HepG2 (cell line): ENCODE measurements at regions not wholly inside any gene's neighbourhood (a gene's known extent, or its start where the extent isn't known, plus 50 kb on each side); places are given as distances from the start of the nearest gene placed in this dataset.

Experiments
- EZH2 ChIP-seq: conservative IDR thresholded peaks from 2 replicates; pipeline ENCODE4 v1.6.1; 2012; ENCODE audit warnings: mild to moderate bottlenecking, low read depth, low read length, moderate library complexity
- HNRNPL ChIP-seq: fragments of 200-400 bp; formaldehyde crosslinking; IDR thresholded peaks from 2 replicates; pipeline ENCODE4 v1.6.1; 2017; ENCODE audit warnings: mild to moderate bottlenecking, low read depth, low read length
- ISX ChIP-seq: sonication (generic); formaldehyde crosslinking; conservative IDR thresholded peaks from 2 replicates; pipeline ENCODE4 v1.5.0; 2020; ENCODE audit warnings: missing genetic modification reagents
- RFXANK ChIP-seq: IDR thresholded peaks from 2 replicates; pipeline ENCODE4 v1.6.1; 2016
- SP5 ChIP-seq: IDR thresholded peaks from 2 replicates; pipeline ENCODE4 v1.6.1; 2016; ENCODE audit warnings: low read depth, borderline replicate concordance
- TCF7L2 ChIP-seq: IDR thresholded peaks from 2 replicates; pipeline ENCODE4 v1.6.1; 2011; ENCODE audit warnings: mild to moderate bottlenecking, low read depth, low read length, moderate library complexity
- ZSCAN21 ChIP-seq: sonication (generic); formaldehyde crosslinking; IDR thresholded peaks from 2 replicates; pipeline ENCODE4 v1.8.0; 2022; ENCODE audit warnings: mild to moderate bottlenecking, missing genetic modification reagents, moderate library complexity, borderline replicate concordance
- ZZZ3 ChIP-seq: sonication (generic); formaldehyde crosslinking; IDR thresholded peaks from 2 replicates; pipeline ENCODE4 v1.4.0; 2020; ENCODE audit warnings: missing genetic modification reagents, mild to moderate bottlenecking, borderline replicate concordance
- TF ChIP-seq, protein P1 (sequence below): sonication (generic); formaldehyde crosslinking; IDR thresholded peaks from 2 replicates; pipeline ENCODE4 v1.5.0; 2020; ENCODE audit warnings: mild to moderate bottlenecking, missing genetic modification reagents, moderate library complexity
- TF ChIP-seq, protein P2 (sequence below): sonication (generic); formaldehyde crosslinking; IDR thresholded peaks from 2 replicates; pipeline ENCODE4 v1.4.0; 2020; ENCODE audit warnings: missing genetic modification reagents
- TF ChIP-seq, protein P3 (sequence below): sonication (generic); formaldehyde crosslinking; conservative IDR thresholded peaks from 2 replicates; pipeline ENCODE4 v1.4.0; 2020; ENCODE audit warnings: missing genetic modification reagents
- TF ChIP-seq, protein P4 (sequence below): fragments of 450-650 bp; IDR thresholded peaks from 2 replicates; pipeline ENCODE4 v1.6.1; 2017

DNA sequence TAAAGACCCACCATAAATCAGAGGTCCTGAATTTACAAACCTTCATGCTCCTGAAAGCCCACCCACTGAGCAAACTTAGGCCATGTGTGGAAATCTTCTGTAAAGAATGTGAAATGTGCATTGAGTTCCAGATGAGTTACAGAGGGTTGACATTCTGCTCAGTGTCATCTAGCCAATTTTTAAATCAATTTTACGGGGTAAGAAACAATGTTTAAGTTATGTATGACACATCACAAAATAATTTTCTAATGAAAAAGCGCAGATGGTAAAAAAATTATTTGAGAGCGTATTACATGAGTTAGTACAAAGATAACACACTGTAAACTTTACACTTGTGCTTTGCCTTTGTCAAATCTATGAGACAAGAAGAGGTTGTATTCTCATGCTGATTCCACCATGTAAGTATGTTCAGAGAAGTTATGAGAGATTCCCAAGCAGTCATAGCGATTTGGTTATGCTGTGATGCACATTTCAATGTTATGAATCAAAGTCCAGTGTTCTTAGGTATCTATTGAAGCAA, 446.3 kb downstream of the ADCYAP1 start:
- TF ChIP-seq TCF7L2 (no peak), EZH2 (no peak), ZSCAN21 (no peak), RFXANK (CRISPR knock-in tag) (no peak), ZZZ3 (CRISPR knock-in tag) (no peak), ISX (CRISPR knock-in tag) (no peak), SP5 (CRISPR knock-in tag) (no peak), HNRNPL (no peak)
- TF ChIP-seq, protein P1, sequence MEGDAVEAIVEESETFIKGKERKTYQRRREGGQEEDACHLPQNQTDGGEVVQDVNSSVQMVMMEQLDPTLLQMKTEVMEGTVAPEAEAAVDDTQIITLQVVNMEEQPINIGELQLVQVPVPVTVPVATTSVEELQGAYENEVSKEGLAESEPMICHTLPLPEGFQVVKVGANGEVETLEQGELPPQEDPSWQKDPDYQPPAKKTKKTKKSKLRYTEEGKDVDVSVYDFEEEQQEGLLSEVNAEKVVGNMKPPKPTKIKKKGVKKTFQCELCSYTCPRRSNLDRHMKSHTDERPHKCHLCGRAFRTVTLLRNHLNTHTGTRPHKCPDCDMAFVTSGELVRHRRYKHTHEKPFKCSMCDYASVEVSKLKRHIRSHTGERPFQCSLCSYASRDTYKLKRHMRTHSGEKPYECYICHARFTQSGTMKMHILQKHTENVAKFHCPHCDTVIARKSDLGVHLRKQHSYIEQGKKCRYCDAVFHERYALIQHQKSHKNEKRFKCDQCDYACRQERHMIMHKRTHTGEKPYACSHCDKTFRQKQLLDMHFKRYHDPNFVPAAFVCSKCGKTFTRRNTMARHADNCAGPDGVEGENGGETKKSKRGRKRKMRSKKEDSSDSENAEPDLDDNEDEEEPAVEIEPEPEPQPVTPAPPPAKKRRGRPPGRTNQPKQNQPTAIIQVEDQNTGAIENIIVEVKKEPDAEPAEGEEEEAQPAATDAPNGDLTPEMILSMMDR (CRISPR knock-in tag) = no peak
- TF ChIP-seq, protein P2, sequence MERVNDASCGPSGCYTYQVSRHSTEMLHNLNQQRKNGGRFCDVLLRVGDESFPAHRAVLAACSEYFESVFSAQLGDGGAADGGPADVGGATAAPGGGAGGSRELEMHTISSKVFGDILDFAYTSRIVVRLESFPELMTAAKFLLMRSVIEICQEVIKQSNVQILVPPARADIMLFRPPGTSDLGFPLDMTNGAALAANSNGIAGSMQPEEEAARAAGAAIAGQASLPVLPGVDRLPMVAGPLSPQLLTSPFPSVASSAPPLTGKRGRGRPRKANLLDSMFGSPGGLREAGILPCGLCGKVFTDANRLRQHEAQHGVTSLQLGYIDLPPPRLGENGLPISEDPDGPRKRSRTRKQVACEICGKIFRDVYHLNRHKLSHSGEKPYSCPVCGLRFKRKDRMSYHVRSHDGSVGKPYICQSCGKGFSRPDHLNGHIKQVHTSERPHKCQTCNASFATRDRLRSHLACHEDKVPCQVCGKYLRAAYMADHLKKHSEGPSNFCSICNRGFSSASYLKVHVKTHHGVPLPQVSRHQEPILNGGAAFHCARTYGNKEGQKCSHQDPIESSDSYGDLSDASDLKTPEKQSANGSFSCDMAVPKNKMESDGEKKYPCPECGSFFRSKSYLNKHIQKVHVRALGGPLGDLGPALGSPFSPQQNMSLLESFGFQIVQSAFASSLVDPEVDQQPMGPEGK (CRISPR knock-in tag) = no peak
- TF ChIP-seq, protein P3, sequence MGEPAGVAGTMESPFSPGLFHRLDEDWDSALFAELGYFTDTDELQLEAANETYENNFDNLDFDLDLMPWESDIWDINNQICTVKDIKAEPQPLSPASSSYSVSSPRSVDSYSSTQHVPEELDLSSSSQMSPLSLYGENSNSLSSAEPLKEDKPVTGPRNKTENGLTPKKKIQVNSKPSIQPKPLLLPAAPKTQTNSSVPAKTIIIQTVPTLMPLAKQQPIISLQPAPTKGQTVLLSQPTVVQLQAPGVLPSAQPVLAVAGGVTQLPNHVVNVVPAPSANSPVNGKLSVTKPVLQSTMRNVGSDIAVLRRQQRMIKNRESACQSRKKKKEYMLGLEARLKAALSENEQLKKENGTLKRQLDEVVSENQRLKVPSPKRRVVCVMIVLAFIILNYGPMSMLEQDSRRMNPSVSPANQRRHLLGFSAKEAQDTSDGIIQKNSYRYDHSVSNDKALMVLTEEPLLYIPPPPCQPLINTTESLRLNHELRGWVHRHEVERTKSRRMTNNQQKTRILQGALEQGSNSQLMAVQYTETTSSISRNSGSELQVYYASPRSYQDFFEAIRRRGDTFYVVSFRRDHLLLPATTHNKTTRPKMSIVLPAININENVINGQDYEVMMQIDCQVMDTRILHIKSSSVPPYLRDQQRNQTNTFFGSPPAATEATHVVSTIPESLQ (CRISPR knock-in tag) = no peak
- TF ChIP-seq, protein P4, sequence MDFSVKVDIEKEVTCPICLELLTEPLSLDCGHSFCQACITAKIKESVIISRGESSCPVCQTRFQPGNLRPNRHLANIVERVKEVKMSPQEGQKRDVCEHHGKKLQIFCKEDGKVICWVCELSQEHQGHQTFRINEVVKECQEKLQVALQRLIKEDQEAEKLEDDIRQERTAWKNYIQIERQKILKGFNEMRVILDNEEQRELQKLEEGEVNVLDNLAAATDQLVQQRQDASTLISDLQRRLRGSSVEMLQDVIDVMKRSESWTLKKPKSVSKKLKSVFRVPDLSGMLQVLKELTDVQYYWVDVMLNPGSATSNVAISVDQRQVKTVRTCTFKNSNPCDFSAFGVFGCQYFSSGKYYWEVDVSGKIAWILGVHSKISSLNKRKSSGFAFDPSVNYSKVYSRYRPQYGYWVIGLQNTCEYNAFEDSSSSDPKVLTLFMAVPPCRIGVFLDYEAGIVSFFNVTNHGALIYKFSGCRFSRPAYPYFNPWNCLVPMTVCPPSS = no peak
